Right lobe of liver (tissue), 6 donors: ENCODE measurements at regions not wholly inside any gene's neighbourhood (a gene's known extent, or its start where the extent isn't known, plus 50 kb on each side); places are given as distances from the start of the nearest gene placed in this dataset.

Experiments
- ATAC-seq, 4 donors: fragments of 200-7000 bp; cut with Tn5 transposase; one replicate each; pipeline ENCODE4 v1.9.1; 2020; ENCODE audit warnings: mild to moderate bottlenecking in 4 of 4, moderate library complexity in 4 of 4
- DNase-seq, 3 donors: peaks; one replicate each; pipeline ENCODE4 v3.0.0-alpha.2; 2020
- H3K27ac ChIP-seq, 3 donors: fragments of 200-600 bp; one replicate each; pipeline ENCODE4 v1.8.0; 2022
- H3K27me3 ChIP-seq, 2 donors: fragments of 200-600 bp; one replicate each; pipeline ENCODE4 v1.8.0; 2022
- H3K36me3 ChIP-seq, 4 donors: fragments of 200-600 bp; sonication (generic) in 1 of 4; one replicate each; pipeline versions ENCODE4 v1.5.1 to v1.8.0; 2017 to 2022; ENCODE audit warnings: control low read depth in 1 of 4
- H3K4me1 ChIP-seq, 4 donors: fragments of 200-600 bp; sonication (generic) in 1 of 4; one replicate each; pipeline versions ENCODE4 v1.5.1 to v1.8.0; 2017 to 2022; ENCODE audit warnings: control low read depth in 1 of 4
- H3K4me3 ChIP-seq, 3 donors: fragments of 200-600 bp; one replicate each; pipeline ENCODE4 v1.8.0; 2022
- H3K9me3 ChIP-seq, 4 donors: fragments of 200-600 bp; sonication (generic) in 1 of 4; one replicate each; pipeline versions ENCODE4 v1.5.1 to v1.8.0; 2017 to 2022; ENCODE audit warnings: control low read depth in 1 of 4
- CTCF ChIP-seq, 4 donors: fragments of 200-600 bp in 3 of 4; fragments of 450-650 bp in 1 of 4; IDR thresholded peaks; one replicate each; pipeline versions ENCODE4 v1.5.1 to v1.8.0; 2016 to 2022; ENCODE audit warnings: antibody characterized with exemption in 4 of 4, mild to moderate bottlenecking in 2 of 4
- POLR2A ChIP-seq: fragments of 450-650 bp; IDR thresholded peaks from one replicate; pipeline ENCODE4 v1.6.1; 2017; ENCODE audit warnings: antibody characterized with exemption, mild to moderate bottlenecking
- WGBS: methylation state at CpG from one replicate; pipeline ENCODE4 v1.1.6; 2018; ENCODE audit warnings: low coverage, low lambda C conversion rate; ENCODE audit not compliant: insufficient coverage; ENCODE audit errors: missing lambda C conversion rate; 5-methylcytosine and 5-hydroxymethylcytosine counted together
- intact Hi-C, 2 donors: fragments of 100-400 bp; cut with DNase I; formaldehyde crosslinking; loops; one replicate each; pipeline versions ENCODE4 v1.11.2 to v1.14.1; 2022
- donor health status: DM: no; HTN: yes; CAD: no.
- donor health status: DM: no; HTN: no; CAD: no.
- donor health status: DM: no; HTN: no; CAD: no.
- donor health status: DM: no; HTN: yes; CAD: no.
- donor health status: DM: no; HTN: yes; CAD: no.

GRCh38 chr13:44661936-44662335, 85.8 kb upstream of the TSC22D1 start:
- Histone ChIP-seq H3K4me1 (no peaks in the 10 kb centered on the region), H3K27ac (no peak overlapping the region), H3K27me3 (no peaks in the 10 kb centered on the region), H3K9me3 (no peaks in the 10 kb centered on the region), H3K4me3 (no peak overlapping the region), H3K36me3 (no peaks in the 10 kb centered on the region)
- ATAC-seq = no peak
- TF ChIP-seq CTCF (IDR thresholded peaks at IDR 0.05) (no peak), POLR2A (no peak)
- intact Hi-C loops = no loop called here
- WGBS = 48% methylated on average over 3 of the region's 3 CpGs
- DNase-seq = no peak

GRCh38 chr13:44660050-44660449, 83.9 kb upstream of the TSC22D1 start:
- H3K27ac ChIP-seq = no peak overlapping the region
- H3K36me3 ChIP-seq = no peaks in the 10 kb centered on the region
- DNase-seq (no peak), ATAC-seq (no peak)
- TF ChIP-seq CTCF (IDR thresholded peaks at IDR 0.05) (no peak), POLR2A (no peak)
- intact Hi-C loops = no loop called here
- H3K27me3 ChIP-seq = no peaks in the 10 kb centered on the region
- no peak overlapping the region for H3K4me3 ChIP-seq
- WGBS = 80% methylated on average over 3 of the region's 6 CpGs
- no peaks in the 10 kb centered on the region for H3K4me1 ChIP-seq
- no peaks in the 10 kb centered on the region for H3K9me3 ChIP-seq

GRCh38 chr13:44652962-44653660, 77.0 kb upstream of the TSC22D1 start:
- WGBS = 53% methylated on average over 3 of the region's 3 CpGs
- Histone ChIP-seq H3K4me1 (no peaks in the 10 kb centered on the region), H3K27me3 (no peaks in the 10 kb centered on the region), H3K9me3 (no peaks in the 10 kb centered on the region), H3K36me3 (no peaks in the 10 kb centered on the region), H3K27ac (no peak overlapping the region), H3K4me3 (no peak overlapping the region)
- TF ChIP-seq POLR2A (no peak), CTCF (IDR thresholded peaks at IDR 0.05) (no peak)
- DNase-seq = no peak
- no peak for ATAC-seq
- intact Hi-C loops = no loop called here

- DNase-seq (no peak), ATAC-seq (no peak)
- Histone ChIP-seq H3K27ac (no peak overlapping the region), H3K27me3 (no peaks in the 10 kb centered on the region), H3K4me1 (no peaks in the 10 kb centered on the region), H3K36me3 (no peaks in the 10 kb centered on the region), H3K9me3 (no peaks in the 10 kb centered on the region), H3K4me3 (no peak overlapping the region)
- TF ChIP-seq CTCF (IDR thresholded peaks at IDR 0.05) = no peak
- TF ChIP-seq POLR2A = no peak
- WGBS = 70% methylated on average over 3 of the region's 3 CpGs
- intact Hi-C loops = no loop called here
These were observed 76.0 kb upstream of the TSC22D1 start for GRCh38 chr13:44652168-44652567.

- Histone ChIP-seq H3K4me3 (no peak overlapping the region), H3K27me3 (no peaks in the 10 kb centered on the region), H3K36me3 (no peaks in the 10 kb centered on the region), H3K27ac (no peak overlapping the region), H3K4me1 (no peaks in the 10 kb centered on the region), H3K9me3 (no peaks in the 10 kb centered on the region)
- DNase-seq = no peak
- intact Hi-C loops = no loop called here
- ATAC-seq = no peak
- TF ChIP-seq POLR2A (no peak), CTCF (IDR thresholded peaks at IDR 0.05) (no peak)
- 92% methylated on average over 3 of the region's 3 CpGs for whole genome bisulfite sequencing
These were observed 75.6 kb upstream of the TSC22D1 start for GRCh38 chr13:44651724-44652123.
